Stimulated activated CD4-positive, alpha-beta T cell treated with anti-CD3 and anti-CD28 coated beads, Interleukin-4, amount 100 ng/mL, for 24 hours (primary cell): ENCODE measurements at regions not wholly inside any gene's neighbourhood (a gene's known extent, or its start where the extent isn't known, plus 50 kb on each side); places are given as distances from the start of the nearest gene placed in this dataset.
"Not testable (repeated sequence)": the region's sequence is repeated elsewhere in the genome, so short reads cannot be mapped to it uniquely, and the experiment has no call there.

Experiments used
- DNase-seq: peaks from one replicate; pipeline ENCODE4 v3.0.0-alpha.2; 2020

- DNase-seq = no peak
Observed at GRCh38 chr10:44569193-44570091, 184.5 kb upstream of the CXCL12 start.

GRCh38 chr10:44571701-44572100 is 186.8 kb upstream of the CXCL12 start:
- DNase-seq = no peak

GRCh38 chr10:44572146-44572545 is 187.2 kb upstream of the CXCL12 start:
- no peak for DNase-seq

- no peak for DNase-seq
Observed at GRCh38 chr10:44573821-44574220, 188.9 kb upstream of the CXCL12 start.

GRCh38 chr10:44574596-44575480 is 189.9 kb upstream of the CXCL12 start:
- DNase-seq = no peak

- DNase-seq = no peak
Observed at GRCh38 chr10:44575601-44576380, 190.9 kb upstream of the CXCL12 start.

GRCh38 chr10:44576702-44577191 is 191.8 kb upstream of the CXCL12 start:
- DNase-seq = no peak

GRCh38 chr10:44577533-44577932 is 192.6 kb upstream of the CXCL12 start:
- DNase-seq = no peak

- no peak for DNase-seq
Observed at GRCh38 chr10:44578271-44578670, 193.4 kb upstream of the CXCL12 start.

- DNase-seq = not testable (repeated sequence)
Observed at GRCh38 chr10:44578963-44579362, 194.1 kb upstream of the CXCL12 start.

- DNase-seq = no peak
Observed at GRCh38 chr10:44581996-44582395, 197.1 kb upstream of the CXCL12 start.

- no peak for DNase-seq
Observed at GRCh38 chr10:44587488-44588318, 202.8 kb upstream of the CXCL12 start.

- DNase-seq = no peak
Observed at GRCh38 chr10:44589181-44589943, 204.5 kb upstream of the CXCL12 start.

GRCh38 chr10:44589944-44590449 is 205.1 kb upstream of the CXCL12 start:
- DNase-seq = no peak

- no peak for DNase-seq
Observed at GRCh38 chr10:44591911-44592310, 207.0 kb upstream of the CXCL12 start.

GRCh38 chr10:44593952-44594351 is 209.1 kb upstream of the CXCL12 start:
- DNase-seq = no peak

GRCh38 chr10:44607116-44607515 is 222.2 kb upstream of the CXCL12 start:
- no peak for DNase-seq

- no peak for DNase-seq
Observed at GRCh38 chr10:44618910-44619309, 234.0 kb upstream of the CXCL12 start.

GRCh38 chr10:44619521-44619920 is 234.6 kb upstream of the CXCL12 start:
- DNase-seq = no peak

GRCh38 chr10:44619975-44620374 is 235.1 kb upstream of the CXCL12 start:
- DNase-seq = no peak
